ENCODE measurements at regions not wholly inside any gene's neighbourhood (a gene's known extent, or its start where the extent isn't known, plus 50 kb on each side); places are given as distances from the start of the nearest gene placed in this dataset.

GRCh38 chr6:141303907-141304306 is 828.8 kb upstream of the GJE1 start:
- TF ChIP-seq EZH2phosphoT487 (IDR thresholded peaks at IDR 0.05; ENCODE audit: insufficient read depth, low read depth) (no peak), EZH2 (IDR thresholded peaks at IDR 0.05; ENCODE audit: insufficient read depth, poor library complexity, severe bottlenecking) (no peak)

Data from GM23248 (cell line).